VCaP (cell line): ENCODE measurements at regions not wholly inside any gene's neighbourhood (a gene's known extent, or its start where the extent isn't known, plus 50 kb on each side); places are given as distances from the start of the nearest gene placed in this dataset.

Source experiments
- H3K27ac ChIP-seq: fragments of 450-650 bp; 2 replicates; pipeline ENCODE4 v1.5.1; 2017
- TF ChIP-seq, protein P1 (sequence below): fragments of 450-650 bp; conservative IDR thresholded peaks from 2 replicates; pipeline ENCODE4 v1.5.1; 2017; ENCODE audit warnings: mild to moderate bottlenecking, moderate library complexity

GRCh38 chr10:29748109-29748650 is 113.4 kb upstream of the SVIL start:
- TF ChIP-seq, protein P1, sequence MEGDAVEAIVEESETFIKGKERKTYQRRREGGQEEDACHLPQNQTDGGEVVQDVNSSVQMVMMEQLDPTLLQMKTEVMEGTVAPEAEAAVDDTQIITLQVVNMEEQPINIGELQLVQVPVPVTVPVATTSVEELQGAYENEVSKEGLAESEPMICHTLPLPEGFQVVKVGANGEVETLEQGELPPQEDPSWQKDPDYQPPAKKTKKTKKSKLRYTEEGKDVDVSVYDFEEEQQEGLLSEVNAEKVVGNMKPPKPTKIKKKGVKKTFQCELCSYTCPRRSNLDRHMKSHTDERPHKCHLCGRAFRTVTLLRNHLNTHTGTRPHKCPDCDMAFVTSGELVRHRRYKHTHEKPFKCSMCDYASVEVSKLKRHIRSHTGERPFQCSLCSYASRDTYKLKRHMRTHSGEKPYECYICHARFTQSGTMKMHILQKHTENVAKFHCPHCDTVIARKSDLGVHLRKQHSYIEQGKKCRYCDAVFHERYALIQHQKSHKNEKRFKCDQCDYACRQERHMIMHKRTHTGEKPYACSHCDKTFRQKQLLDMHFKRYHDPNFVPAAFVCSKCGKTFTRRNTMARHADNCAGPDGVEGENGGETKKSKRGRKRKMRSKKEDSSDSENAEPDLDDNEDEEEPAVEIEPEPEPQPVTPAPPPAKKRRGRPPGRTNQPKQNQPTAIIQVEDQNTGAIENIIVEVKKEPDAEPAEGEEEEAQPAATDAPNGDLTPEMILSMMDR, result no peak
- no peak overlapping the region for H3K27ac ChIP-seq

DNA sequence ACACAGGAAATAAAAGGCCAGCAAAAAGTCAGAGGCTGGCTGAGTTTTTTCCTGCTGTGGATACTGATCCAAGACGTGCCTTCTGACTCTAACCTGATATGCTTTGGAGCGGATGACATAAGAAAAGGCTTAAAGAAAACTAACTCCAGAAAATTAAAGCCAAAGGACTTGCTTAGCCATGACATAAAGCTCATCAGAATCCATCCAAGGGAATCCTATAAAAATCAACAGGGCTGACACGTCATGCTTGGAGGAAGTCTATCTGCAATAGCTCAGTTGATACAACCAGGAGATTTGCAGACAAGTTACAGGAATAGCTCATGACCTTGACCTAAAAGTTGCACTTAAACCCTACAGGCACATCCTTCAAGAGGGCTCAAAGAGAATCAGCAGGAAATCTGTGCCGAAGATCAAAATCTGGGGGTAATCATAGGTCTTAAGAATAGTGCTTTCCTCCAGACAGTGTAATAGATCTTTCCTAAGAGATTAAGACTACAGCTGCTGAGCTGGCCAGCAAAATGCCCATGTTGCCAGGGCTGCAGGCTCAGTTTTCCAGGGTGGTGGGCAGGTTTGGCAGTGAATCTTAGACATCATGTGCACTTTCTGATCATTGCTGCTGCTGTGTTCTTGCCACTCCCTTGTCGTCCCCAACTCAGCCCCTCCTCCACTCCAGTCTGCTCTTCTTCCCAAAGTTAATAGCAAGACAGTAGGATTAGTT is 111.5 kb upstream of the SVIL start:
- H3K27ac ChIP-seq, result no peak overlapping the region
- TF ChIP-seq, protein P1, result no peak

DNA sequence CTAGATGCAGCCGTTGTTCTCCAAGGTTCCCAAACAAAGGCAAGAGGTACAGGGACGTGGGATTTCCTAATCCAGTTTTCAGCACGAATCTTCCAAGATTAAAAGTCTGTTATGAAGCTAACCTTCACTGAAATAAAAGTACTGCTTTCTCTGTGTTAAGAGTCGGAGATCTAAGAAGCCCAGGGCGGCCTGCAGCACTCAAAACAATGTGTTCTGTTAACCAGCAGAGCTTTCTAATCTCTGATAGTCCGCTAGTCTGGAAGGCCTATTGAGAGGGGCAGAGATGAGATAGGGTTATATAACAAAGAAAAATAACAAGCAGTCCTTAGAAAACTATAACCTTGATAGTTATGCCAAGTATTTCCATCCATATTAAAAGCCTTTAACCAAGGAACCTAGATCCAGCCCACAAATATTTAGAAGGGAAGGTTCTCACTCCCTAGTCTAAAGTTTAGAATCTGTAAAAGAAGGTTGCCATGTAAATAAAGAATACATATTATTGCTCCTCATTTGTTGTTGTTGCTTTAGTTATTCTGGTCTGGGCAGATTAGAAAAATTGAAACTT is 106.3 kb upstream of the SVIL start:
- TF ChIP-seq, protein P1, result no peak

GRCh38 chr10:29738341-29738740 is 103.6 kb upstream of the SVIL start:
- H3K27ac ChIP-seq, result no peak overlapping the region
- TF ChIP-seq, protein P1, result no peak

More for the DNA sequence above, 106.3 kb upstream of the SVIL start:
- no peak overlapping the region for H3K27ac ChIP-seq

GRCh38 chr10:29737074-29737593 is 102.4 kb upstream of the SVIL start:
- peak overlapping the region; percentile 78 for H3K27ac ChIP-seq

DNA sequence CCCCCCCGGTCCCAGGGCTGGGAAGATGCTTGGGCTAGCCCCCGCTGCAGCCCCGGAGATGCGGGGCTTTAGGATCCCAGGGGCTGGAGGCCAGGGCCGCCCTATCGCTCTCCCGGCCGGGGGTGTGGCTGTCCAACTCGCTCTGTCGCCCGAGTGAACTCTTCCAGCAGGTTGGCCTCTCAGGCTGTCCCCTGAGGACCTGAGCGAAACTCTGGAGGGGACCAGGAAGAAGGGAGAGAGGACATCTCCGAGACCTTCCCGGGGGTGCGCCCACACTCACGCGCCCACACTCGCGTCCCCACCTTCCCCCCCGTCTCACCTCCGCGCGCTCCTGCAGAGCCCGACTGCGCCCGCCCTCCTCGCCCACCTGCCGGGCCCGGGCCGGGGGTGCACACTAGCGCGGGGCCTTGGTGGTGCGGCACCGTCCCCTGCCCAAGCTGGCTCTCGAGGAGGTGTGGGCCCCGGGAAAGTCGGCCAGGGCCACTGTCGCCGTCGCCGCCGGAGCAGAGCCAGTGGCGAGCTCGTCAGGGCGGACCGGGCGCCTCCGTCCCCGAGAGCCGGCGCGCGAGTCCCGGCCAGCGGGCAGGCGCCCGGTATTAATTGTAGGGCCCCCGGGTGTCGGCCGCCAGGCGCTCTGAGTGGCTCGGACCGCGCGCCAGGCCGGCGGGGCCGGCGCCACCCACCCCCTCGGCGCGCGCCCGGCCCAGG is 101.7 kb upstream of the SVIL start:
- TF ChIP-seq, protein P1, result no peak
- peak overlapping the region; percentile 78 for H3K27ac ChIP-seq

More at GRCh38 chr10:29737074-29737593, 102.4 kb upstream of the SVIL start:
- TF ChIP-seq, protein P1, result no peak
